Common myeloid progenitor, CD34-positive (primary cell): ENCODE measurements at regions not wholly inside any gene's neighbourhood (a gene's known extent, or its start where the extent isn't known, plus 50 kb on each side); places are given as distances from the start of the nearest gene placed in this dataset.

ENCODE experiments used
- CTCF ChIA-PET: fragments of 350-600 bp; sonication (Branson Sonifier 250); formaldehyde crosslinking; loops from one replicate; lab custom pipeline; 2021; ENCODE audit warnings: antibody characterized with exemption; lab: Charles Lee
- POLR2A ChIA-PET: fragments of 350-600 bp; sonication (Branson Sonifier 250); formaldehyde crosslinking; loops from one replicate; lab custom pipeline; 2021; ENCODE audit warnings: antibody characterized with exemption; lab: Charles Lee
- DNase-seq, 3 donors: peaks; one replicate each; pipeline versions ENCODE4 v3.0.0 to v3.0.0-alpha.2; 2013
- H3K27ac ChIP-seq, 2 experiments: 1 replicate in 1 of 2; 2 replicates in 1 of 2; pipeline ENCODE4 v1.7.0; 2013; ENCODE audit warnings: inconsistent platforms in 2 of 2, low read length in 2 of 2, mild to moderate bottlenecking in 2 of 2, low read depth in 1 of 2, moderate library complexity in 1 of 2; ENCODE audit not compliant: severe bottlenecking in 2 of 2, insufficient read depth in 1 of 2, poor library complexity in 1 of 2
- H3K27me3 ChIP-seq, 5 experiments: replicated peaks in 2 of 5; 1 replicate in 3 of 5; 2 replicates in 2 of 5; pipeline versions ENCODE4 v1.6.1 to v1.7.0; 2013; ENCODE audit warnings: low read length in 4 of 5, mild to moderate bottlenecking in 2 of 5, moderate library complexity in 2 of 5, inconsistent platforms in 1 of 5; ENCODE audit not compliant: insufficient read depth in 5 of 5, control insufficient read depth in 4 of 5
- H3K36me3 ChIP-seq, 4 experiments: 1 replicate in 2 of 4; 2 replicates in 2 of 4; pipeline versions ENCODE4 v1.6.1 to v1.7.0; 2013; ENCODE audit warnings: low read length in 3 of 4, control low read depth in 1 of 4, mild to moderate bottlenecking in 1 of 4; ENCODE audit not compliant: control insufficient read depth in 4 of 4, insufficient read depth in 4 of 4
- H3K4me1 ChIP-seq, 4 experiments: 1 replicate in 3 of 4; 2 replicates in 1 of 4; pipeline versions ENCODE4 v1.6.1 to v1.7.1; 2013; ENCODE audit warnings: low read length in 3 of 4, mild to moderate bottlenecking in 3 of 4, control low read depth in 1 of 4, inconsistent platforms in 1 of 4, moderate library complexity in 1 of 4; ENCODE audit not compliant: control insufficient read depth in 4 of 4, insufficient read depth in 4 of 4; ENCODE audit errors: control extremely low read depth in 1 of 4
- H3K4me3 ChIP-seq, 7 experiments: 1 replicate in 4 of 7; 2 replicates in 3 of 7; pipeline versions ENCODE4 v1.5.1 to v1.7.0; 2013; ENCODE audit warnings: mild to moderate bottlenecking in 7 of 7, low read length in 6 of 7, moderate library complexity in 6 of 7, inconsistent platforms in 2 of 7, low read depth in 2 of 7, control low read depth in 1 of 7; ENCODE audit not compliant: insufficient read depth in 4 of 7, control insufficient read depth in 1 of 7; ENCODE audit errors: extremely low read depth in 1 of 7
- H3K9me3 ChIP-seq, 5 experiments: 1 replicate in 4 of 5; 2 replicates in 1 of 5; pipeline versions ENCODE4 v1.6.1 to v1.7.1; 2013; ENCODE audit warnings: low read length in 4 of 5, mild to moderate bottlenecking in 2 of 5, inconsistent platforms in 1 of 5, low read depth in 1 of 5, moderate library complexity in 1 of 5; ENCODE audit not compliant: control insufficient read depth in 4 of 5, insufficient read depth in 2 of 5; ENCODE audit errors: control extremely low read depth in 1 of 5
- WGBS: methylation state at CpG from one replicate; pipeline ENCODE4 v1.1.5; 2013; ENCODE audit not compliant: insufficient coverage; 5-methylcytosine and 5-hydroxymethylcytosine counted together

- Histone ChIP-seq H3K9me3 (no peaks in the 10 kb centered on the region), H3K36me3 (no peaks in the 10 kb centered on the region), H3K4me3 (no peak overlapping the region), H3K27me3 (no peaks in the 10 kb centered on the region), H3K27ac (no peak overlapping the region), H3K4me1 (no peaks in the 10 kb centered on the region)
- ChIA-PET POLR2A (no interaction called here), CTCF (no interaction called here)
- 100% methylated on average over 2 of the region's 3 CpGs for WGBS
- no peak for DNase-seq
These were observed 218.2 kb downstream of the OTOR start for GRCh38 chr20:16966276-16966880.

- DNase-seq, result no peak
- Histone ChIP-seq H3K27me3 (no peaks in the 10 kb centered on the region), H3K36me3 (no peaks in the 10 kb centered on the region), H3K4me3 (no peak overlapping the region), H3K4me1 (no peaks in the 10 kb centered on the region), H3K27ac (no peak overlapping the region), H3K9me3 (no peaks in the 10 kb centered on the region)
- ChIA-PET CTCF (no interaction called here), POLR2A (no interaction called here)
- WGBS, result 50% methylated on average over 3 of the region's 3 CpGs
These were observed 219.9 kb downstream of the OTOR start for GRCh38 chr20:16968099-16968498.

GRCh38 chr20:16970776-16971175 is 222.6 kb downstream of the OTOR start:
- no peaks in the 10 kb centered on the region for H3K4me1 ChIP-seq
- no peak for DNase-seq
- H3K27me3 ChIP-seq, result no peaks in the 10 kb centered on the region
- 100% methylated on average over 2 of the region's 3 CpGs for WGBS
- H3K27ac ChIP-seq, result no peak overlapping the region
- no peaks in the 10 kb centered on the region for H3K9me3 ChIP-seq
- no peak overlapping the region for H3K4me3 ChIP-seq
- POLR2A ChIA-PET, result no interaction called here
- H3K36me3 ChIP-seq, result no peaks in the 10 kb centered on the region
- CTCF ChIA-PET, result no interaction called here

- Histone ChIP-seq H3K27ac (no peak overlapping the region), H3K4me1 (no peaks in the 10 kb centered on the region), H3K4me3 (no peak overlapping the region), H3K9me3 (no peaks in the 10 kb centered on the region), H3K27me3 (no peaks in the 10 kb centered on the region), H3K36me3 (no peaks in the 10 kb centered on the region)
- 96% methylated on average over 18 of the region's 20 CpGs for WGBS
- DNase-seq, result no peak
- POLR2A ChIA-PET, result no interaction called here
- CTCF ChIA-PET, result no interaction called here
These were observed 226.1 kb downstream of the OTOR start for GRCh38 chr20:16974080-16974854.

GRCh38 chr20:16974855-16975162 is 226.7 kb downstream of the OTOR start:
- H3K9me3 ChIP-seq, result no peaks in the 10 kb centered on the region
- no peaks in the 10 kb centered on the region for H3K27me3 ChIP-seq
- H3K4me3 ChIP-seq, result no peak overlapping the region
- no peaks in the 10 kb centered on the region for H3K36me3 ChIP-seq
- CTCF ChIA-PET, result no interaction called here
- POLR2A ChIA-PET, result no interaction called here
- no peak overlapping the region for H3K27ac ChIP-seq
- WGBS, result 91% methylated on average over 14 of the region's 14 CpGs
- no peak for DNase-seq
- H3K4me1 ChIP-seq, result no peaks in the 10 kb centered on the region

GRCh38 chr20:16975682-16976081 is 227.5 kb downstream of the OTOR start:
- ChIA-PET POLR2A (interaction anchor here (0.5 kb wide), 1 partner anchor 37 kb away, joined by 3 read pairs; no protein-coding TSS in a partner anchor), CTCF (no interaction called here)
- H3K27ac ChIP-seq, result no peak overlapping the region
- DNase-seq, result no peak
- H3K27me3 ChIP-seq, result no peaks in the 10 kb centered on the region
- no peaks in the 10 kb centered on the region for H3K4me1 ChIP-seq
- no peaks in the 10 kb centered on the region for H3K9me3 ChIP-seq
- H3K4me3 ChIP-seq, result no peak overlapping the region
- WGBS, result 96% methylated on average over 11 of the region's 12 CpGs
- no peaks in the 10 kb centered on the region for H3K36me3 ChIP-seq

GRCh38 chr20:16978497-16978896 is 230.3 kb downstream of the OTOR start:
- no peak overlapping the region for H3K4me3 ChIP-seq
- ChIA-PET POLR2A (no interaction called here), CTCF (no interaction called here)
- H3K27me3 ChIP-seq, result no peaks in the 10 kb centered on the region
- H3K4me1 ChIP-seq, result no peaks in the 10 kb centered on the region
- H3K27ac ChIP-seq, result no peak overlapping the region
- DNase-seq, result no peak
- no CpG with 5 or more reads among the region's 1 CpG for WGBS
- H3K36me3 ChIP-seq, result no peaks in the 10 kb centered on the region
- no peaks in the 10 kb centered on the region for H3K9me3 ChIP-seq
